ENCODE measurements at regions not wholly inside any gene's neighbourhood (a gene's known extent, or its start where the extent isn't known, plus 50 kb on each side); places are given as distances from the start of the nearest gene placed in this dataset.

- ChIA-PET POLR2A (no interaction called here), CTCF (no interaction called here)
- Mint-ChIP-seq H3K27me3 (ENCODE audit: low read depth) (no peaks in the 10 kb centered on the region), H3K27ac (no peak overlapping the region), H3K36me3 (no peaks in the 10 kb centered on the region), H3K4me1 (peaks cover 4% of the 10 kb centered on the region; the same call in 1 of the 2 replicates), H3K4me3 (no peak overlapping the region), H3K9me3 (no peaks in the 10 kb centered on the region)
- DNase-seq (ENCODE audit: low spot score) (no peak), ATAC-seq (no peak)
- no peak for TF ChIP-seq GTF2I (CRISPR knock-in tag; conservative IDR thresholded peaks at IDR 0.05)
- TF ChIP-seq, protein P1, sequence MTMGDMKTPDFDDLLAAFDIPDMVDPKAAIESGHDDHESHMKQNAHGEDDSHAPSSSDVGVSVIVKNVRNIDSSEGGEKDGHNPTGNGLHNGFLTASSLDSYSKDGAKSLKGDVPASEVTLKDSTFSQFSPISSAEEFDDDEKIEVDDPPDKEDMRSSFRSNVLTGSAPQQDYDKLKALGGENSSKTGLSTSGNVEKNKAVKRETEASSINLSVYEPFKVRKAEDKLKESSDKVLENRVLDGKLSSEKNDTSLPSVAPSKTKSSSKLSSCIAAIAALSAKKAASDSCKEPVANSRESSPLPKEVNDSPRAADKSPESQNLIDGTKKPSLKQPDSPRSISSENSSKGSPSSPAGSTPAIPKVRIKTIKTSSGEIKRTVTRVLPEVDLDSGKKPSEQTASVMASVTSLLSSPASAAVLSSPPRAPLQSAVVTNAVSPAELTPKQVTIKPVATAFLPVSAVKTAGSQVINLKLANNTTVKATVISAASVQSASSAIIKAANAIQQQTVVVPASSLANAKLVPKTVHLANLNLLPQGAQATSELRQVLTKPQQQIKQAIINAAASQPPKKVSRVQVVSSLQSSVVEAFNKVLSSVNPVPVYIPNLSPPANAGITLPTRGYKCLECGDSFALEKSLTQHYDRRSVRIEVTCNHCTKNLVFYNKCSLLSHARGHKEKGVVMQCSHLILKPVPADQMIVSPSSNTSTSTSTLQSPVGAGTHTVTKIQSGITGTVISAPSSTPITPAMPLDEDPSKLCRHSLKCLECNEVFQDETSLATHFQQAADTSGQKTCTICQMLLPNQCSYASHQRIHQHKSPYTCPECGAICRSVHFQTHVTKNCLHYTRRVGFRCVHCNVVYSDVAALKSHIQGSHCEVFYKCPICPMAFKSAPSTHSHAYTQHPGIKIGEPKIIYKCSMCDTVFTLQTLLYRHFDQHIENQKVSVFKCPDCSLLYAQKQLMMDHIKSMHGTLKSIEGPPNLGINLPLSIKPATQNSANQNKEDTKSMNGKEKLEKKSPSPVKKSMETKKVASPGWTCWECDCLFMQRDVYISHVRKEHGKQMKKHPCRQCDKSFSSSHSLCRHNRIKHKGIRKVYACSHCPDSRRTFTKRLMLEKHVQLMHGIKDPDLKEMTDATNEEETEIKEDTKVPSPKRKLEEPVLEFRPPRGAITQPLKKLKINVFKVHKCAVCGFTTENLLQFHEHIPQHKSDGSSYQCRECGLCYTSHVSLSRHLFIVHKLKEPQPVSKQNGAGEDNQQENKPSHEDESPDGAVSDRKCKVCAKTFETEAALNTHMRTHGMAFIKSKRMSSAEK (CRISPR knock-in tag; IDR thresholded peaks at IDR 0.05; ENCODE audit: borderline replicate concordance), result no peak
- no peak for TF ChIP-seq SMAD3 (CRISPR knock-in tag; IDR thresholded peaks at IDR 0.05; ENCODE audit: borderline replicate concordance)
- TF ChIP-seq, protein P2, sequence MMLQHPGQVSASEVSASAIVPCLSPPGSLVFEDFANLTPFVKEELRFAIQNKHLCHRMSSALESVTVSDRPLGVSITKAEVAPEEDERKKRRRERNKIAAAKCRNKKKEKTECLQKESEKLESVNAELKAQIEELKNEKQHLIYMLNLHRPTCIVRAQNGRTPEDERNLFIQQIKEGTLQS (CRISPR knock-in tag; conservative IDR thresholded peaks at IDR 0.05), result no peak
- TF ChIP-seq SP1 (CRISPR knock-in tag; conservative IDR thresholded peaks at IDR 0.05), result no peak
- TF ChIP-seq, protein P3, sequence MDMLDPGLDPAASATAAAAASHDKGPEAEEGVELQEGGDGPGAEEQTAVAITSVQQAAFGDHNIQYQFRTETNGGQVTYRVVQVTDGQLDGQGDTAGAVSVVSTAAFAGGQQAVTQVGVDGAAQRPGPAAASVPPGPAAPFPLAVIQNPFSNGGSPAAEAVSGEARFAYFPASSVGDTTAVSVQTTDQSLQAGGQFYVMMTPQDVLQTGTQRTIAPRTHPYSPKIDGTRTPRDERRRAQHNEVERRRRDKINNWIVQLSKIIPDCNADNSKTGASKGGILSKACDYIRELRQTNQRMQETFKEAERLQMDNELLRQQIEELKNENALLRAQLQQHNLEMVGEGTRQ (CRISPR knock-in tag; IDR thresholded peaks at IDR 0.05), result no peak
- TF ChIP-seq NFE2L1 (CRISPR knock-in tag; IDR thresholded peaks at IDR 0.05), result no peak
- no peak for TF ChIP-seq FOXP1 (CRISPR knock-in tag; IDR thresholded peaks at IDR 0.05; ENCODE audit: borderline replicate concordance)
- TF ChIP-seq MLX (CRISPR knock-in tag; IDR thresholded peaks at IDR 0.05), result no peak
- TF ChIP-seq KAT7 (CRISPR knock-in tag; IDR thresholded peaks at IDR 0.05; ENCODE audit: borderline replicate concordance), result no peak
- no peak for TF ChIP-seq CREM (CRISPR knock-in tag; IDR thresholded peaks at IDR 0.05)
- no peak for TF ChIP-seq ZNF416 (CRISPR knock-in tag; IDR thresholded peaks at IDR 0.05)
Observed at GRCh38 chr3:190733591-190734146, 128.8 kb downstream of the GMNC start.

GRCh38 chr3:190731596-190731995, 130.9 kb downstream of the GMNC start:
- no peak for DNase-seq (ENCODE audit: low spot score)
- Mint-ChIP-seq H3K4me3 (no peak overlapping the region), H3K4me1 (peaks cover 4% of the 10 kb centered on the region; the same call in 1 of the 2 replicates), H3K27ac (no peak overlapping the region), H3K9me3 (no peaks in the 10 kb centered on the region), H3K36me3 (no peaks in the 10 kb centered on the region), H3K27me3 (ENCODE audit: low read depth) (no peaks in the 10 kb centered on the region)
- ChIA-PET POLR2A (no interaction called here), CTCF (no interaction called here)
- TF ChIP-seq NFE2L1 (CRISPR knock-in tag; IDR thresholded peaks at IDR 0.05) (no peak), RELA (CRISPR knock-in tag; IDR thresholded peaks at IDR 0.05; ENCODE audit: borderline replicate concordance) (no peak)
- TF ChIP-seq, protein P3 (CRISPR knock-in tag; IDR thresholded peaks at IDR 0.05), result no peak
- no peak for ATAC-seq

GRCh38 chr3:190728574-190729246, 133.8 kb downstream of the GMNC start:
- peaks cover 4% of the 10 kb centered on the region; the same call in 1 of the 2 replicates for H3K4me1 Mint-ChIP-seq
- DNase-seq (ENCODE audit: low spot score) (no peak), ATAC-seq (no peak)
- no peaks in the 10 kb centered on the region for H3K36me3 Mint-ChIP-seq
- no peaks in the 10 kb centered on the region for H3K27me3 Mint-ChIP-seq (ENCODE audit: low read depth)
- H3K4me3 Mint-ChIP-seq, result no peak overlapping the region
- H3K9me3 Mint-ChIP-seq, result no peaks in the 10 kb centered on the region
- no peak overlapping the region for H3K27ac Mint-ChIP-seq
- ChIA-PET POLR2A (no interaction called here), CTCF (no interaction called here)
- TF ChIP-seq, protein P4, sequence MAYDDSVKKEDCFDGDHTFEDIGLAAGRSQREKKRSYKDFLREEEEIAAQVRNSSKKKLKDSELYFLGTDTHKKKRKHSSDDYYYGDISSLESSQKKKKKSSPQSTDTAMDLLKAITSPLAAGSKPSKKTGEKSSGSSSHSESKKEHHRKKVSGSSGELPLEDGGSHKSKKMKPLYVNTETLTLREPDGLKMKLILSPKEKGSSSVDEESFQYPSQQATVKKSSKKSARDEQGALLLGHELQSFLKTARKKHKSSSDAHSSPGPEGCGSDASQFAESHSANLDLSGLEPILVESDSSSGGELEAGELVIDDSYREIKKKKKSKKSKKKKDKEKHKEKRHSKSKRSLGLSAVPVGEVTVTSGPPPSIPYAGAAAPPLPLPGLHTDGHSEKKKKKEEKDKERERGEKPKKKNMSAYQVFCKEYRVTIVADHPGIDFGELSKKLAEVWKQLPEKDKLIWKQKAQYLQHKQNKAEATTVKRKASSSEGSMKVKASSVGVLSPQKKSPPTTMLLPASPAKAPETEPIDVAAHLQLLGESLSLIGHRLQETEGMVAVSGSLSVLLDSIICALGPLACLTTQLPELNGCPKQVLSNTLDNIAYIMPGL (CRISPR knock-in tag; IDR thresholded peaks at IDR 0.05), result no peak
- no peak for TF ChIP-seq ZBTB21 (CRISPR knock-in tag; IDR thresholded peaks at IDR 0.05; ENCODE audit: borderline replicate concordance)

Data from WTC11 (cell line).